ENCODE measurements at regions not wholly inside any gene's neighbourhood (a gene's known extent, or its start where the extent isn't known, plus 50 kb on each side); places are given as distances from the start of the nearest gene placed in this dataset.

- TF ChIP-seq POLR2A (IDR thresholded peaks at IDR 0.05) (no peak), POLR2AphosphoS5 (IDR thresholded peaks at IDR 0.05) (no peak), CTCF (IDR thresholded peaks at IDR 0.05) (no peak), EP300 (IDR thresholded peaks at IDR 0.05; ENCODE audit: low read depth) (no peak)
- intact Hi-C loops (cut with DNase I; ENCODE audit: low total_unique reads) (no loop called here), in situ Hi-C loops (cut with MboI; ENCODE audit: low pct_ligation_motif_present in 1 of 4, low pct_unique_long_range_greater_than_20kb in 1 of 4, low sequenced_read_pairs in 3 of 4) (loop anchor here in 3 of 4 donors (25.0 kb wide), 7 partner anchors 791 to 1091 kb away; a partner anchor contains a TSS)
- 84 to 92% methylated on average over 3 to 4 of the region's 4 CpGs for WGBS, 2 donors (ENCODE audit: low coverage in 1 of 2)
- no peak overlapping the region for H3K4me3 ChIP-seq
- H3K36me3 ChIP-seq, result no peaks in the 10 kb centered on the region
- H3K27ac ChIP-seq, result no peak overlapping the region
- H3K27me3 ChIP-seq, result no peaks in the 10 kb centered on the region
- DNase-seq, result no peak
- H3K4me1 ChIP-seq, result peaks cover 0 to 26% (median 10%) of the 10 kb centered on the region in 4 donors
- H3K9me3 ChIP-seq, result no peaks in the 10 kb centered on the region
Observed at GRCh38 chr6:27128311-27129094, 119.0 kb upstream of the PRSS16 start.

- Histone ChIP-seq H3K4me1 (peaks cover 0 to 30% (median 15%) of the 10 kb centered on the region in 4 donors), H3K27me3 (no peaks in the 10 kb centered on the region), H3K36me3 (no peaks in the 10 kb centered on the region), H3K4me3 (no peak overlapping the region), H3K27ac (no peak overlapping the region), H3K9me3 (no peaks in the 10 kb centered on the region)
- no peak for DNase-seq
- in situ Hi-C loops (cut with MboI; ENCODE audit: low pct_ligation_motif_present in 1 of 4, low pct_unique_long_range_greater_than_20kb in 1 of 4, low sequenced_read_pairs in 3 of 4), result loop anchor here in 3 of 4 donors (25.0 kb wide), 7 partner anchors 792 to 1092 kb away; a partner anchor contains a TSS
- intact Hi-C loops (cut with DNase I; ENCODE audit: low total_unique reads), result no loop called here
- 81 to 92% methylated on average over 3 to 5 of the region's 5 CpGs for WGBS, 2 donors (ENCODE audit: low coverage in 1 of 2)
- TF ChIP-seq POLR2A (IDR thresholded peaks at IDR 0.05), result no peak
- no peak for TF ChIP-seq POLR2AphosphoS5 (IDR thresholded peaks at IDR 0.05)
- no peak for TF ChIP-seq EP300 (IDR thresholded peaks at IDR 0.05; ENCODE audit: low read depth)
- TF ChIP-seq CTCF (IDR thresholded peaks at IDR 0.05), result no peak
Observed at GRCh38 chr6:27129095-27129815, 118.2 kb upstream of the PRSS16 start.

GRCh38 chr6:27129917-27130316 lies 117.6 kb upstream of the PRSS16 start:
- 81 to 90% methylated on average over 8 of the region's 8 CpGs for WGBS, 2 donors (ENCODE audit: low coverage in 1 of 2)
- no peak overlapping the region for H3K27ac ChIP-seq
- no peak for DNase-seq
- H3K27me3 ChIP-seq, result no peaks in the 10 kb centered on the region
- H3K4me1 ChIP-seq, result peaks cover 0 to 32% (median 17%) of the 10 kb centered on the region in 4 donors
- intact Hi-C loops (cut with DNase I; ENCODE audit: low total_unique reads) (loop anchor here (2.0 kb wide), 1 partner anchor 349 kb away; no protein-coding TSS in a partner anchor), in situ Hi-C loops (cut with MboI; ENCODE audit: low pct_ligation_motif_present in 1 of 4, low pct_unique_long_range_greater_than_20kb in 1 of 4, low sequenced_read_pairs in 3 of 4) (loop anchor here in 3 of 4 donors (25.0 kb wide), 7 partner anchors 793 to 1093 kb away; a partner anchor contains a TSS)
- no peak overlapping the region for H3K4me3 ChIP-seq
- H3K9me3 ChIP-seq, result no peaks in the 10 kb centered on the region
- TF ChIP-seq POLR2AphosphoS5 (IDR thresholded peaks at IDR 0.05) (no peak), POLR2A (IDR thresholded peaks at IDR 0.05) (no peak), EP300 (IDR thresholded peaks at IDR 0.05; ENCODE audit: low read depth) (no peak), CTCF (IDR thresholded peaks at IDR 0.05) (no peak)
- H3K36me3 ChIP-seq, result no peaks in the 10 kb centered on the region

All from transverse colon (tissue), 4 donors.